SHP77 treated with DMSO at 0.1 percent for 48 hours (cell line): ENCODE measurements at regions not wholly inside any gene's neighbourhood (a gene's known extent, or its start where the extent isn't known, plus 50 kb on each side); places are given as distances from the start of the nearest gene placed in this dataset.
"Not testable (repeated sequence)": the region's sequence is repeated elsewhere in the genome, so short reads cannot be mapped to it uniquely, and the experiment has no call there.

Experiments
- DNase-seq: peaks from one replicate; lab custom pipeline; 2025; lab: John Stamatoyannopoulos, UW

- DNase-seq, result no peak
Observed at GRCh38 chrX:3509934-3510333, 163.5 kb upstream of the MXRA5 start.

GRCh38 chrX:3504916-3505315 is 158.5 kb upstream of the MXRA5 start:
- DNase-seq, result no peak

GRCh38 chrX:3501833-3502535 is 155.5 kb upstream of the MXRA5 start:
- DNase-seq, result no peak

GRCh38 chrX:3495836-3496769 is 149.7 kb upstream of the MXRA5 start:
- not testable (repeated sequence) for DNase-seq

- no peak for DNase-seq
Observed at GRCh38 chrX:3493605-3494004, 147.2 kb upstream of the MXRA5 start.

GRCh38 chrX:3485727-3486126 is 139.3 kb upstream of the MXRA5 start:
- no peak for DNase-seq

- no peak for DNase-seq
Observed at GRCh38 chrX:3479026-3479425, 132.6 kb upstream of the MXRA5 start.

GRCh38 chrX:3476973-3477372 is 130.5 kb upstream of the MXRA5 start:
- DNase-seq, result no peak

- not testable (repeated sequence) for DNase-seq
Observed at GRCh38 chrX:3470211-3470679, 123.8 kb upstream of the MXRA5 start.

GRCh38 chrX:3468031-3468430 is 121.6 kb upstream of the MXRA5 start:
- no peak for DNase-seq

- DNase-seq, result no peak
Observed at GRCh38 chrX:3465017-3465416, 118.6 kb upstream of the MXRA5 start.

- DNase-seq, result no peak
Observed at GRCh38 chrX:3462166-3462508, 115.7 kb upstream of the MXRA5 start.

- DNase-seq, result no peak
Observed at GRCh38 chrX:3461397-3462165, 115.1 kb upstream of the MXRA5 start.

GRCh38 chrX:3455796-3456195 is 109.3 kb upstream of the MXRA5 start:
- DNase-seq, result no peak

- peak; percentile 14 for DNase-seq
Observed at GRCh38 chrX:3451571-3451970, 105.1 kb upstream of the MXRA5 start.

GRCh38 chrX:3450881-3451570 is 104.6 kb upstream of the MXRA5 start:
- no peak for DNase-seq

GRCh38 chrX:3449287-3449686 is 102.8 kb upstream of the MXRA5 start:
- no peak for DNase-seq

- no peak for DNase-seq
Observed at GRCh38 chrX:3448563-3448962, 102.1 kb upstream of the MXRA5 start.

GRCh38 chrX:3445806-3446490 is 99.5 kb upstream of the MXRA5 start:
- no peak for DNase-seq

GRCh38 chrX:3443184-3443583 is 96.7 kb upstream of the MXRA5 start:
- DNase-seq, result no peak

GRCh38 chrX:3442691-3443090 is 96.2 kb upstream of the MXRA5 start:
- no peak for DNase-seq
